ENCODE measurements at regions not wholly inside any gene's neighbourhood (a gene's known extent, or its start where the extent isn't known, plus 50 kb on each side); places are given as distances from the start of the nearest gene placed in this dataset.

DNA sequence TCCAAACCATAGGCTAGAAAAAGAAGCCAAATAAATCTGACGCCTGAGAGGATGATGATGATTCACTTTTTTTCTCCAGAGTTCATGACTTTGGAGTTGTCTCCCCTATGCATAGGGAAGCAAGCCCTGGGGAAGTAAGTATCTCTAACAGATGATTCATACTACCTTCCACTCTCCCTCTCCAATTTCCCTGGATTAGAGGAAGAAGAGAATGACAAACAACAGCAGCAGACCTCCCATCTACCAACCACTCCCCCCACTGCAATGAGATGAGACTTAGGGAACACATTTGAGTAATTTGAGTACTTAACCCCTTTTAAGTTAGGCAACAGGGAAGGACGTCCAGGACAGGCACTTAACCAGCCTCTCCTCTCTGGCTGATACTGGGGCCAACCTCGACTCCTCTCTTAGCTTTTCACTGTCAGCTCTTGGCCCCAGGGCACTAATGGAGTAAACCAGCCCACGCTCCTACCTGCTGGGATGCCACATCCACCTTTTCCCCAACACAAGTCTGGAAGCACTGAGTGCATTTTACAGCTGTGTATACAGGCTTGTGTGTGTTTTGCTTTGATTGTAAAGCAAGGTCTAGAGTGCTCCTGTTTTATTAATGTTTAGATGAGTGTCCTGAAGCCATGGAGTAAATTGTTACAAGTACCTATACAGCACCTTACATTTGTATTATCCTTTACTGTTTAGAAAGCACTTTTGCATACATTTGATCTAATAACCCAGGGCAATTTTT is 180.7 kb downstream of the PHLDA1 start:
- TF ChIP-seq, protein P1, sequence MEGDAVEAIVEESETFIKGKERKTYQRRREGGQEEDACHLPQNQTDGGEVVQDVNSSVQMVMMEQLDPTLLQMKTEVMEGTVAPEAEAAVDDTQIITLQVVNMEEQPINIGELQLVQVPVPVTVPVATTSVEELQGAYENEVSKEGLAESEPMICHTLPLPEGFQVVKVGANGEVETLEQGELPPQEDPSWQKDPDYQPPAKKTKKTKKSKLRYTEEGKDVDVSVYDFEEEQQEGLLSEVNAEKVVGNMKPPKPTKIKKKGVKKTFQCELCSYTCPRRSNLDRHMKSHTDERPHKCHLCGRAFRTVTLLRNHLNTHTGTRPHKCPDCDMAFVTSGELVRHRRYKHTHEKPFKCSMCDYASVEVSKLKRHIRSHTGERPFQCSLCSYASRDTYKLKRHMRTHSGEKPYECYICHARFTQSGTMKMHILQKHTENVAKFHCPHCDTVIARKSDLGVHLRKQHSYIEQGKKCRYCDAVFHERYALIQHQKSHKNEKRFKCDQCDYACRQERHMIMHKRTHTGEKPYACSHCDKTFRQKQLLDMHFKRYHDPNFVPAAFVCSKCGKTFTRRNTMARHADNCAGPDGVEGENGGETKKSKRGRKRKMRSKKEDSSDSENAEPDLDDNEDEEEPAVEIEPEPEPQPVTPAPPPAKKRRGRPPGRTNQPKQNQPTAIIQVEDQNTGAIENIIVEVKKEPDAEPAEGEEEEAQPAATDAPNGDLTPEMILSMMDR (conservative IDR thresholded peaks at IDR 0.05; ENCODE audit: low read depth, low read length): no peak
- H3K4me3 ChIP-seq (ENCODE audit: low read length): no peak overlapping the region
- DNase-seq (ENCODE audit: low read depth): no peak

DNA sequence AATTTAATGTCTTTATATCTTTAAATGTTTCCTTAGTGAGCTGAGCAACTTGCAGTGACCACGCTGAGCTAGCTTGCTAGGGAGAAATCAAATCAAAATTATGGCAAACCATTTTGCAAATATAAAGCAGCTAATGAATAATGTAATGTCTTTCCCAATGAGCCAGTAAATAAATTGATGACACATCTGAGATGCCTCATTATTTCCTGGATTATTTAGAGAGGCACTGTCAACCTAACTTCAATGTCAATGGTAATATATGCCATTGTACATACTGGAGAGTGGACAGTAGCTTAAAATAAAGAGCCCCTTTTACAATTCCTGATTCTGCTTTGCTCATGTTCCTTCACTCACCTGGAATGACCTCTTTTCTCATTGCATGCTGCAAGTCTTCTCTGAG is 182.6 kb downstream of the PHLDA1 start:
- no peak overlapping the region for H3K4me3 ChIP-seq (ENCODE audit: low read length)
- DNase-seq (ENCODE audit: low read depth): no peak
- TF ChIP-seq, protein P1 (conservative IDR thresholded peaks at IDR 0.05; ENCODE audit: low read depth, low read length): no peak

DNA sequence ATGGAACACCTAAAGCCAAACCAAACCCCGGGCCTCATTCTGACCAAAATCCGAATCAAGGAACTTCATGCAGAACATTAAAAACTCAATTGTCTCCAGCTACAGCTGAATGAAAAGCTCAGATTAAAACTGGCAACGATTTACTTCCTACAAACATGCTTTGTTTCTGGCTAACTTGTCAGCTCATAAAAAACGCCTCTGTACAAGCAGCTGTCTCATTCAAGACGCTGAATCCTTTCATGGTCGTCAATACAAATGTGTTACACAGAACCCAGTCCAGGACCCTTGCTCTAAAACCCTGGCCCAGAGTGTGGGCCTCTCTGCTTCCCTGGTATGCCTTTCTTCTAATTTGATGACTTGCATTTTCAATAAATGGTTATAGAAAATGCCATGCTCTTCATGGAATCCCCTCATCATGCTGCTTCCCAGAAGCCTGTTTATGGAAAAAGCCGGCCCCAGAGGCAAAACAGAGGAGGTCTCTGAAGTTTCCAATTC is 183.1 kb downstream of the PHLDA1 start:
- H3K4me3 ChIP-seq (ENCODE audit: low read length): no peak overlapping the region
- TF ChIP-seq, protein P1 (conservative IDR thresholded peaks at IDR 0.05; ENCODE audit: low read depth, low read length): no peak
- no peak for DNase-seq (ENCODE audit: low read depth)

DNA sequence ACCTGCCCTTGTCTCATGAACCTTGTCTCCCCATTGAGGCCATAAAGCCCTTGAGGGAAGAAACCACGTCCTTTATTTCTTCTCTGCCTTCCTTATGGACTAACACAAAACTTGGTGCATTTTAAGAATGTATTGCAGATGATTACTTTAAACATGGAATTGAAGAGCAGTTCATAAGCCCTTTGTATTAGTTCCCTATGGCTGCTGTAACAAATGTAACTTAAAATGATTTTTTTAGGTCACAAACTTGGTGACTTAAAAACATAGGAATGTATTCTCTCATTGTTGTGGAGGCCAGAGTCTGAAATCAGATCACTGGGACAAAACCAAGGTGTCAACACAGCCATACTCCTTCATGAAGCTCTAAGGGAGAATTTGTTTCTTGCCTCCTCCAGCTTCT is 185.5 kb downstream of the PHLDA1 start:
- no peak for DNase-seq (ENCODE audit: low read depth)
- TF ChIP-seq, protein P1 (conservative IDR thresholded peaks at IDR 0.05; ENCODE audit: low read depth, low read length): no peak
- H3K4me3 ChIP-seq (ENCODE audit: low read length): no peak overlapping the region

DNA sequence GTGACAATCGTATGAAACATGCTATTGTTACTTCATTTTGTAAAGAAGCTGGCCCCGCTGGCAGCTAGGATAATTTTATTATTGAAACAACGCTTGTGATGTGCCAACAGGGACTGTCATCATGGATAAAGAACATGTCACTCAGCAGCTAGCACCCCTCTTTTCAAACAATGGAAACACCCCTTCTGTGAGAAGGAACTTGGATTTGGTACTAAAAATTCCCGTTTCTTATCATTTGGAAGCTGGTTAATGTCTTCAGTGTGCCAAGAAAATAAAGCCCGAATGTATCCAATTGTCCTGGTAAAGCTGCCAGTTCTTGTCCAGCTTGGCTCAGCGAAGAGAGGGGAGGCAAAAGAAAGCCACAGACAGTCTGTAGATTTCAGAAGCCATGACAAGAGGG is 186.6 kb downstream of the PHLDA1 start:
- no peak overlapping the region for H3K4me3 ChIP-seq (ENCODE audit: low read length)
- DNase-seq (ENCODE audit: low read depth): no peak
- TF ChIP-seq, protein P1 (conservative IDR thresholded peaks at IDR 0.05; ENCODE audit: low read depth, low read length): no peak

DNA sequence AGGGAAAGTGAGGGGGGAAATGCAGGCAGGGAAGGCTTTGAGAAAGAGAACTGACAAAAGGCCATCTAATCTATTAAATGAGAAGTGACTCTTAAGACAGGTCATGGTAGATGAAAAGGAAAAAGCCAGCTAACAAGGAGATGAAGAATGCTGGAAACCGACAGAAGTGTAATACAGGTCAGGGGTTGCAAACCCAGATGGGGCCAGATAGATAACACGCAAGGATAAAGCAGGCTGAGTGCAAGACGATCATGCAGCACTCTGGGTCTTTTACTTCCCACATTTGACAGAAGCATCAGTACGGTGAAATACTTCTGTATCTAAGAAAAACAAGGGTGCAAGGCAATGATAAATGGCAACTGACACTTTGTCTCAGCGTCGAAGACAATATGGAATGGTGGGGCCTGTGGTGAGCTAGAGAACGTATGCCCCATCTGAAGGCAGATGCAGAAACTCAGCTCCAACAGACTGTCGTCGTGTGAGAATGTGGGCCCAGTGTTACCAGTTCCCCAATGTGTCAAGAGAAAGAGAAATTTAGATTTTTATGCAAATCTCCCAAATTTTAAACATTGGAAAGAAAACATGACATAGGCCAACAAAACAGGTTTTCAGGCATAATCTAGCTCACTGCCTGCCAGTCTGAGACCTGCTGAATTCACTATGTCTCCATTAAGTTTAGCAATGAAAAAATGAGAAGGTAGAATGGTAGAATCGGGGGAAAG is 187.4 kb downstream of the PHLDA1 start:
- H3K4me3 ChIP-seq (ENCODE audit: low read length): no peak overlapping the region
- DNase-seq (ENCODE audit: low read depth): no peak
- TF ChIP-seq, protein P1 (conservative IDR thresholded peaks at IDR 0.05; ENCODE audit: low read depth, low read length): no peak
